LNCAP (cell line): ENCODE measurements at regions not wholly inside any gene's neighbourhood (a gene's known extent, or its start where the extent isn't known, plus 50 kb on each side); places are given as distances from the start of the nearest gene placed in this dataset.

Experiments used
- TF ChIP-seq, protein P1 (sequence below): fragments of 450-650 bp; IDR thresholded peaks from 2 replicates; pipeline ENCODE4 v1.5.1; 2017; ENCODE audit warnings: mild to moderate bottlenecking

DNA sequence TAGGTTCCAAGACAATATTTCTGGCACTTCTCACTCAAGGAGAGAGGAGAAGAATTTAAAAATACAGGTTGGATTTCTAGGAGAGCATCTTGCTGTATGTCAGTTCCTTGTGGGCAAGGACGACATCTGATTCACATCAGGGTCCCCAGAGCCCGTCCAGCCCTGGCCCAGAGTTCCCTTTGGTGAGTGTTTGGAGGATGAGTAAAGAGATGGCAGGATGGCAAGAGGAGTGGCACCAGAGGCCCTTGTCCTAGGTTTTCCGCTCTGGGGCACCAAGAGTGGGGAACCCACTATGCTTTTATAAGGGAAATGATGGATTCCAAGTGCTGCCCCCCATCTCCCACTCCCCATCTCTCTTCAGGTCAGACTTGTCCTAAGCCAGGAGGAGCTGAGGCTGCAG, 181.8 kb downstream of the TBC1D2B start:
- TF ChIP-seq, protein P1, sequence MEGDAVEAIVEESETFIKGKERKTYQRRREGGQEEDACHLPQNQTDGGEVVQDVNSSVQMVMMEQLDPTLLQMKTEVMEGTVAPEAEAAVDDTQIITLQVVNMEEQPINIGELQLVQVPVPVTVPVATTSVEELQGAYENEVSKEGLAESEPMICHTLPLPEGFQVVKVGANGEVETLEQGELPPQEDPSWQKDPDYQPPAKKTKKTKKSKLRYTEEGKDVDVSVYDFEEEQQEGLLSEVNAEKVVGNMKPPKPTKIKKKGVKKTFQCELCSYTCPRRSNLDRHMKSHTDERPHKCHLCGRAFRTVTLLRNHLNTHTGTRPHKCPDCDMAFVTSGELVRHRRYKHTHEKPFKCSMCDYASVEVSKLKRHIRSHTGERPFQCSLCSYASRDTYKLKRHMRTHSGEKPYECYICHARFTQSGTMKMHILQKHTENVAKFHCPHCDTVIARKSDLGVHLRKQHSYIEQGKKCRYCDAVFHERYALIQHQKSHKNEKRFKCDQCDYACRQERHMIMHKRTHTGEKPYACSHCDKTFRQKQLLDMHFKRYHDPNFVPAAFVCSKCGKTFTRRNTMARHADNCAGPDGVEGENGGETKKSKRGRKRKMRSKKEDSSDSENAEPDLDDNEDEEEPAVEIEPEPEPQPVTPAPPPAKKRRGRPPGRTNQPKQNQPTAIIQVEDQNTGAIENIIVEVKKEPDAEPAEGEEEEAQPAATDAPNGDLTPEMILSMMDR, result no peak

DNA sequence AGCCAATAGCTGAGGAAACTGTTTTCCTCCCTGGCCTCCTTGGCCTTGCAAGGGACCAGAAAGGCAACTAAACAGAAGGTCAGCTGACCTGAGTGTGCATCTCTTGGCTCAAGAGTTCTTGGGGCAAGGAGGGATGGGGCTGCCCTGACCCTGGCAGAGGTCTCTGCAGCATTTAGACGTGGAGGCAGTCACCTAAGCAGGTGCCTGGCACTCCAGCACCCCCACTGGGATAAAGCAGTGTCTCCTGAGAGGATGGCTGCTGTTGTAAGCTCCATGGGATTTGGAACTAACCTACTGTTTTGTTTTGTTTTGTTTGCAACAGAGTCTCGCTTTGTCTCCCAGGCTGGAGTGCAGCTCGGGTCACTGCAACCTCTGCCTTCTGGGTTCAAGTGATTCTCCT, 185.2 kb downstream of the TBC1D2B start:
- TF ChIP-seq, protein P1, result no peak

DNA sequence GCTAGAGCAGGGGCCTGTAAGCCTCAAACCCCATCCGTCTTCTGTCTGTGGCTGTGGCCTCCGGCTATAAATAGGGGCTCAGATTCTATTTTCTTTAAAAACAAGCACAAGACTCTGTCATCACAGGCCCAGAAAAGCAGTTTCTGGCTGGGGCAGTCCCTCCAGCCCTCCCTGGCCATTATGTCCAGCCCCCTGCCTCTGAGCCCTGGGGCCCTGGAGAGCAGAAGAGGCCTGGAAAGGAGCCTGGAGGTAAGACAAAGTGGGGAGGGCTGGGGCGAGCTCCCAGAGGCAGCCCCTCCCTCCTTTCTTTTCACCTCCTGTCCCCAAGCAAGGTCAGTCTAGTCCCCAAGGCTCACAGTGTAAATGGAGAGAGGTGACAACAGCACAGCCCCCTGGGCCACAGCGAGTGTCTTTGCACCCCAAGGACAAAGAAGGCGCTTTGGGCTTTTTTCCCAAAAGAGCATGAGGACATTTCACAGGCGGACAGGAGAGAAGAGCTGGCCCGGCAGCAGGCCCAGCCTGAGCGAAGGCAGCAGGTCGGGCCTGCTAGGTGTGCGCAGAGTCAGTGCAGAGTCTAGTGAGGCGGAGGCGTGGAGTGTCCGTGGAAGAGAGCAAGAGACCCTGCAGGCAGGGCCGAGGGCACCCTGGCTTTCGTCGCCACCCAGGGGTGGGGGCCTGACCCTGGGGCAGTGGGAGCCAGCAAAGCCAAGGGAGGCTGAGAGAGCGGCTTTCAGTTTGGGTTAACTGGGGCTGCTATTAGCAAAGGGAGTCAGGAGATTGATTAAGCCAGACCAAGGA, 188.3 kb downstream of the TBC1D2B start:
- TF ChIP-seq, protein P1, result no peak

DNA sequence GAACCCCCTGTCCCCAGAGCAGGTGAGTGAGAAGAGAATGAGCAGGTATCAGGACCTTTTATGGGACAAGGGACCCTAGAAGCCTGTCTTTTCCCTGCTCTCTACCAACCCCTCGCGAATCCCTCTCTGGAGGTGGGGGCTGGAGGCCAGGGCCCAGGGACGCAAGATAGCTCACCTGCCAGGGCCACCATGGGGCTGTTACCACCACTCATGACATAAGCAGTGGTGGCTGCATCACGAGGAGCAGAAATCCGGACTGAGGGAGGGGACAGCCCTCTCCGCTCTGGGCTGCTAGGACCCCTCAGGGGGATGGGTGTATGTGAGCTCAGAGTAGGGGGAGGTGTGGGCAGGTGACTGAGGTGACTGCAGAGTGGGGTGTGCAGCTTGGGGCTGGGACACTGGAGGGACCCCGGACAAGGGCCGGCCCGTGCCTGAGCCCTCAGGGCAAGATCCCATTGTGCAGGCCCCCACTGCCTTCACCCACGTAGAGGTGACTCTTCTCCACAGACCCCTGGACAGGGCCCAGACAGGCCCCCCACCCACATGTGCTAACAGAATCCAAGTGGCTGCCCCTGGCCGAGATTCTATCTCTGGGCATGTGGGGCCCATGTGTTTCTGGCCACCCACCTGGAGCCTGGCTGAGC, 190.6 kb downstream of the TBC1D2B start:
- TF ChIP-seq, protein P1, result no peak

DNA sequence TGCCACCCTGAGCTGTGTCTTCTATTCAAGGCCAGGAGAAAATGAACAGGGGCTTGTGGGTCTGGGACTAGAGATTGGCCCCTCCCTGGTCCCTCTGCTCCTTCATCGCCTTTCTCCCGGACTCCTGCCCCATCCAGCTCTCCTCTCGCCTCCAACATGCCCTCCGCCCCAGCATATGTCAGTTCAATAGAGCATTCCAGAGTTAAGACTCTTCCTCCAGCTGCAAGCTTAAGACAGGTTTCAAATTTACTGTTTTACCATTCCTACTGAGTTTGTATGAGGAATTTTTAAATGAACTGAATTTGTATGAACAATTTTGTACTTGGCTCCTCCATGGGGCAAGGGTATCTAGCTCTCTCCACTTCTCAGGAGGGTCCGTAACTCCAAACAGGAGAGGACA, 195.6 kb downstream of the TBC1D2B start:
- TF ChIP-seq, protein P1, result no peak

DNA sequence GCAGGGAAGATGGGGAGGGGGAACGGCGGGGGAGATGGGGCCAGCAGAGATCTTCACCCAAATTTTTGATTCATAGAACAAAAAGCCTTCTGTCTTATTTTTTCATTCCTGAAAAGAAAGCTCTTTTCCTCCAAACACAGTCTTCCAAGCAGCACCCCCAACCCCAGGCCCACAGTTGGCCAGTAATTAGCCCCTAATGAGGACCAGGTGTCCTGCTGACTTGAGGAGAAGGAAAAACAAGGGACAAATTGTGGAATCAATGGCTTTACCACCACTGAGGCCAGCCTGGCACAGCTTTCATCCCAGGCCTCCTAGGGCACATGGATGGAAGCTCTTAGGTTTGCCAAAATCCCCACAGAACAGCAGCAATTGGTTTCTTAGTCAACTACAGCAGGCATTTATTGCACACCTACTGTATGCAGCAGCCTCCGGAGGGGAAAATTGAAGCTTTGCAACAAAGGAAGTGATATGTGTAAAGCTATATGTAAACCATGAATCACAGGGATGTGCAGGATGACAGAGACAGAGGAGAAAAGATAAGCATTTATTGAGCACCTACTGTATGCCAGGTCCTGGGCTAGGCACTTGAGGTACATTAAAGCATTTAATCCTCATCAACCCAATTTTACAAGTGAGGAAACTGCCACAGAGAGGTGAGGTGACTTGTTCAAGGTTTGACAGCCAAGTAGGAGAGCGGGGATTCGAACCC, 199.5 kb downstream of the TBC1D2B start:
- TF ChIP-seq, protein P1, result no peak

DNA sequence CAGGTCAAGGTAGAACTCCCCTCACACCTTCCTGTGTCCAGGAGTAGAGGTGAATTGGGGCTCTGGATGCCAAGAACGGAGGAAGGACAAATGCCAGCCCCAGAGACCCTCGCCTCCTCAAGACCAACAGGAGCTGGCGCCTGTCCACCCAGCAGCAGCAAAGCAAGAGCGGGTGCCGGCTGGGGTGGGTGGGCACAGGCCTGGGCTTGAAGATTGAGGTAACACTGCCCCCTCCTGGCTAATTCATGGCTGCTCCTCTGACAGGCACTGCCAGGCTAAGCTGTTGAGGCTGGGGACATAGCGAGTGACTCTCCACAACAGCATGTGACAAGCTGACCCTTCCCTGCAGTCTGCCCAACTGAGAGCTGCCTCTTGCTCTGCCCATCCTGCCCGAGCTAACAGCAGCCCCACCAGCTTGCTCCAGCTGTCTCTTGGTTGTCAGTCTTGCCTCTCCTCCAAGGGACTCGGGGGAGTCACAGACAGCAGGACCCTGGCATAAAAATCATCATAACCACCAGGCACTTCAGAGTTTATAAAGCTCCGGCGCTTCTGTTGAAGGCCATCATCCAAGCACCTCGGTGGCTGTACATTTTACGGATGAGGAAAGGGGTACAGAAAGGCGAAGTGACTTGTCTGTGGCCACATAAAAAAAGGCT, 202.3 kb downstream of the TBC1D2B start:
- TF ChIP-seq, protein P1, result peak; percentile 72
